Activated T-cell treated with anti-CD3 and anti-CD28 coated beads for 48 hours (primary cell): ENCODE measurements at regions not wholly inside any gene's neighbourhood (a gene's known extent, or its start where the extent isn't known, plus 50 kb on each side); places are given as distances from the start of the nearest gene placed in this dataset.
"Not testable (repeated sequence)": the region's sequence is repeated elsewhere in the genome, so short reads cannot be mapped to it uniquely, and the experiment has no call there.

Experiments used
- DNase-seq: peaks from one replicate; pipeline ENCODE4 v3.0.0-alpha.2; 2020; ENCODE audit warnings: low read depth

DNA sequence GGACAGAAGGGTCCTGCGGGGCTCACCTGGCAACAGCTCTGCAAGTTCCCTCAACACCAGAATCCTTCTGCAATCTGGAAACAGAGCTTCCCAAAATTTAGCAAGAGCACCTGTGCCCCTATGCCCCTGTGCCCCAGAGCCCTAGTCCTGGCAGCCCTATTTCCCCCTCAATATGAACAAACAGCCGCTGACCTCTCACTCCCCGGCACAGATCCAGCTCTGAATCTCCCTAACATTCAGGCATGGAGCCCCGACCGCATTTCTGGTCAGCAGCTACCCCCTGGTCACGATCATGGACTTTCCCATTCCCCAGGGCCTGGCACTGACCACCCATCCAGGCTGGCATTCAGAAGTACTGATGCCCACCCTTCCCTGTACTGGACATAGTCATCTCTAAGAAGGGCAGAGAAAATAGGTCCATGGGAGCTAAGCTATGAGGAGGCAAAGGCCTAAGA lies 110.8 kb upstream of the SMURF2 start:
- no peak for DNase-seq

DNA sequence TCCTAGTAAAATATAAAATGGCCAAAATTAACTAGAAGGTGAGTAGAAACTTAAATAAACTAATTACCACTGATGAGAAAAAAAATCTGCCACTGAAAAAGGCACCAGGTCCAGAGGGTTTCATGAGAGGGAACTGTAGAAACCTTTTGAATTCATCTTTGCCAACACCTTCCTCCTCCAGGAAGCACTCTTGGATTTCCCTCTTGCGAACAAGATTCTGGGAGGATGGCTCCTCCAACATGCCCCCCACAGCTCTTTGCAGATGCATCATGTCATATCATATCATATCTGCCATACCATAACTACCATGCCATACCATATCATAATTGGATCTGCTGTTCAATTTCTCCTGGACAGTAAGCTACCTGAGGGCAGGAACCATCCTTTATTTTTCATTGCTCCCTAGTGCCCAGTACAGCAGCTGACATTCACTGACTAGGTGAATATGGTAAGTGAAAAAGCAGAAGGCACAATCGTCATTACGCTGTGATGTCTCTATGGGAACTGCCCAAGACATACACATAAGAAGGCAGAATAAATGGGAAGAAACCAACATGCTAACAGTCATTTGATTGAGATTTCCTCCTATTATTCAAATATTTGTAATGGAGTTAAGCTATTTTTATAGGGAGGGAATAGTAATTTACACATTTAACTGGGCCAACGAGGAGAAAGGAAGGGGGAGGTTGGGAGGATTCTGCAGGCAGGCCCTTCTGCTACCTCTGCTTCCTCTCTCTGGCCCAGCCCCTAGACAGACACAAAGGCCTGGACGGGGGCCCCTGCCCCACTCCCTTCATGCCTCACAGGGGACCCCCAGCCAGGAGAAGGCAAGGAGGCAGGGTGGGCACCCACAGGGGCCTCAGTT lies 110.1 kb upstream of the SMURF2 start:
- no peak for DNase-seq

DNA sequence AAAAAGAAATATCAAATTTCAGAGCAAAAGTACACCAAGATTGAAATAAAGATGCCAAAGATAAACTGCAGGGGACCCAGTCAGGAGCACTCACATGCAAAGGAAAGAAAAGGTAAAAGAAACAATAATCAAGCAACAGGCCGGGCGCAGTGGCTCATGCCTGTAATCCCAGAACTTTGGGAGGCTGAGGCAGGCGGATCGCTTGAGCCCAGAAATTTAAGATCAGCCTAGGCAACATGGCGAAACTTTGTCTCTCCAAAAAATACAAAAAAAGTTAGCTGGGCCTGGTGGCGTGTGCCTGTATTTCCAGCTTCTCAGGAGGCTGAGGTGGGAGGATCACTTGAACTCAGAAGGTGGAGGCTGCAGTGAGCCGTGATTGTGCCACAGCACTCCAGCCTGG lies 107.6 kb upstream of the SMURF2 start:
- no peak for DNase-seq

DNA sequence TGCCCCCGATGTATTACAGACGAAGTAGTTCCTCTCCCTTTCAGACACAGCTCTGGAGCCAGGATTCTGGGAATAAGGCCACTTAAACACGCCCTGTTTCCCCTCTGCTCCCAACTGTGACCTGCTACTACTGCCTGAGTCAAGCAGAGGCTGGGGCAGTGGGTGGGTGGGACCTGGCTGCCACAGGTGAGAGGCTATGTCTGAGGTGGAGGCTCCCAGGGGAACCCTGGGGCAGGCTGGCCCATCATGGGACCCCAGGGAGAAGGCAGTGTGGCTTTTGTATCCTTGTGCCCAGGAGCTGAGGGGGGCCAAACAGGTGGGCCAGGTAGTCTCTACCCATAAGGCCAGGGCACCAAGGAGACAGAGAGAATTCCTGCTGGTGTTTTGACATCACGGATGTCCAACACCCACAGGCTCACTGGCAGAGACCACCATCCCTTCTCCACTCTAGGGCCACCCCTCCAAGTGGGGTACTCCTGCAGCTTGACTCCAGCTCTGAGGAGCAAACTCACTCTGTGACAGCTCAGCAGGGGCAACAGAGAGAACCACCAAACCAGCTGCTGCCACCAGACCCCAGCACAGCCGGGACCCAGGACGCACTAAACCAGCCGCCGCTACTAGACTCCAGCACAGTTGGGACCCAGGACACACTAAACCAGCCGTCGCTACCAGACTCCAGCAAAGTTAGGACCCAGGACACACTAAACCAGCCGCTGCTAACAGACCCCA lies 105.3 kb upstream of the SMURF2 start:
- DNase-seq = no peak

DNA sequence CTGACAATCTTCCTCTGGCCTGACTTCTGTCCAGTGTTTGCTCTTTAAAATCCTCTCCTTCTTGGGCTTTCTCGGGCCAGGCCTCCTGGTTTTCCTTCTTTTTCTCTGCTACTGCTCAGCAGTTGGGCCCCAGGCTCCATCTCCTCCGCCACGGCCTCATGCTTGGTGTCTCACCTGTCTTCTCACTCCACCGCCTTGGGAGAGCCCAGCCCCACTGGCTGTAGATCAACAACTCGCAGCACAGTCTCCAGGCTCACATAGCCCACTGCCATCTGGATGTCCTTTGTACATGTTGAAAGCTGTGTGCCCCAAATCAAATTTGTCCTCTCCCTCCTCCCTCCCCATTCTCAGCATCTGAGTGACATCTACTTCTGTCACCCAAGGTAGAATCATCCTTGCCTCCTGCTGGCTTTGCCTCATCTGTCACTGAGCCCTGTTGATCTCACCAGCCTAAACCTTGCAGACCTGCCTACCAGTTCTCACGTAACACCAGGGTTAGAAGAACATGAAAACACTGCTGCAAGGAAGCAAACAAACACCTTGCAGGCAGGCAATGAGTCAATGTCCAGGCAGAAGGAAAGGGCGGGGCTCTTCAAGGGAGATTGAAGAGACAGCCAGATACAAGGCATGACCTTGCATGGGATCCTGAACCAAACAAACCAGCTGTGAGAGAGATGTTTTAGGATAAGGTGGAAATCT lies 103.2 kb upstream of the SMURF2 start:
- DNase-seq = no peak

DNA sequence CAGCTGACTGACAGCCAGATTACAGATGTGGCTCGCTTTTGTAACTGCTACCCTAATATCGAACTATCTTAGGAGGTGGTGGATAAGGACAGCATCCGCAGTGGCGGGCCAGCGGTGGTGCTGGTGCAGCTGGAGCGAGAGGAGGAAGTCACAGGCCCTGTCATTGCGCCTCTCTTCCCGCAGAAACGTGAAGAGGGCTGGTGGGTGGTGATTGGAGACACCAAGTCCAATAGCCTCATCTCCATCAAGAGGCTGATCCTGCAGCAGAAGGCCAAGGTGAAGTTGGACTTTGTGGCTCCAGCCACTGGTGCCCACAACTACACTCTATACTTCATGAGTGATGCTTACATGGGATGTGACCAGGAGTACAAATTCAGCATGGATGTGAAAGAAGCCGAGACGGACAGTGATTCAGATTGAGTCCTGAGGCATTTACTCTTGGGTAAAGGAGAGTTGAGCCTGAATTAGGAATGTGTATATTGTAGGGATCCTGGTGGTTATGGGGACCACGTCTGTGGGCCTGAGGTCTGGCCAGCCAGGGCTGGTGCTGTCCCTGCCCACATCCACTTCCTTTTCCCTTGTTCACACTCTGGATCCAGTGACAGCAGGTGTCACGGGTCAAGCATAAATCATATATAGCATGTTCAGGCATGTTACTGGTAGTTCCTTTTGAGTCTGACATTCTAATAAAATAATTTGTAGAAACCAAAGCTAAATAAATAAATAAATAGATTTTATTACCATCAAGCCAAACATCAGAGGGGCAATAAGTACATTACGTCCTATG lies 89.0 kb upstream of the SMURF2 start:
- no peak for DNase-seq

DNA sequence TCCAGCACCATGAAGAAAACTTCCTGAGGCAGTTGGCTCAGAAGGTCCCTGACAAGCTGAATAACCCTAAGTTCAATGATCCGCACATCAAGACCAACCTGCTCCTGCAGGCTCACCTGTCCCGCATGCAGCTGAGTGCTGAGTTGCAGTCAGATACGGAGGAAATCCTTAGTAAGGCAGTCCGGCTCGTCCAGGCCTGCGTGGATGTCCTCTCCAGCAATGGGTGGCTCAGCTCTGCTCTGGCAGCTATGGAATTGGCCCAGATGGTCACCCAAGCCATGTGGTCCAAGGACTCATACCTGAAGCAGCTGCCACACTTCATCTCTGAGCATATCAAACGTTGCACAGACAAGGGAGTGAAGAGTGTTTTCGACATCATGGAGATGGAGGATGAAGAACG lies 88.4 kb upstream of the SMURF2 start:
- no peak for DNase-seq

DNA sequence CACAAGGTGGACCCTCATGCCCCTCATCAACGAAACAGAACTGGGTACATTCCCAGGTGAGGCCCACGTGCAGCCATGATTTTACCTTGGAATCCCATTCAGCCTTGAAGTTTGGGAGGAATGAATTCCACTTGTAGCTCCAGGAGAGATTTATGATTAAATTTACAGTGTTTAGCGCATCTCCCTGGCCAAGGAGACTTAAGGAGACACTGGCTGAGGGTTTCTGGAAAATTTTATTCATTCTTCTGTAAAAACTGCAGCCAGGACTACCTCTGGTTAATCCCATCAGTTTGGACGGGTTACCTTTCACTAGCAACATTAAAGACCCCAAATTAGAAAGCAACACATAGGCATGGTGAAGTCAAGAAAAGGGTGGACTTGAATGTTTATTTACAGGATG lies 87.2 kb upstream of the SMURF2 start:
- no peak for DNase-seq

DNA sequence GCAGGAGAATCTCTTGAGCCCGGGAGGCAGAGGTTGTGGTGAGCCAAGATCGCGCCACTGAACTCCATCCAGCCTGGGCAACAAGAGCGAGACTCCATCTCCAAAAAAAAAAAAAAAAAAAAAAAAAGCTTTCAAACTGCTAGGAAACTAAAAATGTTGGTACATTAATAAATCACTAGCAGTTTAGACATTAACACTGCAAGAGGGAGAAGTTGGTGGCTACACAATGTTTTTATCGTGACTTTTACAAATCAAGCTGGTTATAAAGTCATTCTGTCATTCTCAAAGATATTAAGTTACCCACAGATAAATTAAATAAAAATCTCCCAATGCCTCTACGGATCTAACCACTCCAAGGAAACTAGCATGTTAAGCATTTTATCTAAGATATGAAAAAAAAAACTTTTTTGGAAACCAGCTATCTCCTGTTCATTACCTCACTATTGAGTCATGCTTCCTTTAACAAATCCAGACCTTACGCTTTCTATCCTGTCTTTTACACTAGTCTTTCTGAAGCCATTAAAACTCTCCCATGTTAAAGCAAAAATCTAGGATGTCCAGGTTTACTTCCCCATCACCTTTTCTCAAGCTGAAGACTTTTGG lies 85.9 kb upstream of the SMURF2 start:
- DNase-seq = no peak

DNA sequence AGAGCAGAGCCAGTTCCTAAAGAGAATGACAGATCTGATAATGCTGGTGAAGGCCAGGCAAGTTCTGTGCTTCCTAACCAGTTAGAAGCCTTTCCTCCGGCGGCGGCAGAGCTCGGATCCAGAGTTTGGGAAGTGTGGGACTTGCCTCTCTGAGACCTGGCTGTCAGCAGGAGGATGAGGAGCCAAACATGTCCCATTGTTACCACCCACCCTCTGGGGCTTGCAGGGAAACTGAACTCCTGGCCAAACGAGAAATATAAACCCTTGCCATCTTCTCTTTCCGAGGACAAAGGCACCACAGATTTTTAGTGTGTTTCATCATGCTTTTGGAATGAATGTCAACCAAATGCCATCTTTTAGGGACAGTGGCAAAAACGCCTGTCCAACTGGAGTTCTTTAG lies 80.2 kb upstream of the SMURF2 start:
- no peak for DNase-seq

DNA sequence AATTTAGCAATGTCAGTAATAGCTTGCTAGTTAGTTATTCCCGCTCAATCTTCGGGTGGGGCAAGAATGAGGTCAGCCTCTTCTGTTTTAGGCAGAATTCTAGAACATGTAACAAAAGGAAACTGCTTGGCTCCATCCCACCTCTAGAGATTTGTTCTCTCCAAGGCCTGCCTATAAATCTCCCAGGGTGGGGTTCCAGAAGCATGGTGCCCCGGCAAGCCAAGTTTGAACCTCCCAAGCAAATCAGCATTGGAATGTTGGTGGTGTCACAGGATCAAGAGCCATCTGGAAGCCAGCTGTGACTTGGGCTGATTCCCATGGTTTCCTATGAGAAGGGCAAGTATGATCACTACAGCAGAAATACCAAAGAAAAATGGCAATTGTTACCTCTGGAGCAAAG lies 79.8 kb upstream of the SMURF2 start:
- DNase-seq = not testable (repeated sequence)

DNA sequence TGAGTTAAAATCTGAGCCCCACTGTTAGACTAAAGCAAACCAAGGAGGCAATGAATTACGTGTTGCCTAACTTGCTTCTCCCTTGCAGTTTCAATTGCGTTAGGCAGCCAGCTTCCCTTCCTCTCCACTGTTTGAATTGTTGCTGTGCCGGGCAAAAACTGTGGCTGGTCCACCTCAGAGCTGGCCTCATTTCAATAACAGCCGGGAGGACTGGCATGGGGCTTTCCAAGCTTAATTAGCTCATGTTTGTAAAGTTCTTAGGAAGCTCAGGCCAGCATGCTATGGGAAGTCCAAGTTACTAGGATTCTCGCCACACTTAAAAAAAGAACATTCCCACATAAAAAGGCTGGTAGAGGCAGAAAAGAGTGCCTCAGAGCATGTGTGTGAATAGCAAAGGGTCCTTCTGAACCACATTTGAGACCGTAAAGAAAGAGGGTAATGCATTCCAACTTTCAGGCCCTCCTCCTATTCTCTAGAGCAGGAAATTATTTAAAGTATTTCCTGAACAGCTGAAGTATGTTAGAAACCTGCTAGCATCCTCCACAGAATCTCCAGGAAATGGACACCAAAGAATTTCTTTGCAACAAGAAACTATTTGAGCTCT lies 79.0 kb upstream of the SMURF2 start:
- no peak for DNase-seq

DNA sequence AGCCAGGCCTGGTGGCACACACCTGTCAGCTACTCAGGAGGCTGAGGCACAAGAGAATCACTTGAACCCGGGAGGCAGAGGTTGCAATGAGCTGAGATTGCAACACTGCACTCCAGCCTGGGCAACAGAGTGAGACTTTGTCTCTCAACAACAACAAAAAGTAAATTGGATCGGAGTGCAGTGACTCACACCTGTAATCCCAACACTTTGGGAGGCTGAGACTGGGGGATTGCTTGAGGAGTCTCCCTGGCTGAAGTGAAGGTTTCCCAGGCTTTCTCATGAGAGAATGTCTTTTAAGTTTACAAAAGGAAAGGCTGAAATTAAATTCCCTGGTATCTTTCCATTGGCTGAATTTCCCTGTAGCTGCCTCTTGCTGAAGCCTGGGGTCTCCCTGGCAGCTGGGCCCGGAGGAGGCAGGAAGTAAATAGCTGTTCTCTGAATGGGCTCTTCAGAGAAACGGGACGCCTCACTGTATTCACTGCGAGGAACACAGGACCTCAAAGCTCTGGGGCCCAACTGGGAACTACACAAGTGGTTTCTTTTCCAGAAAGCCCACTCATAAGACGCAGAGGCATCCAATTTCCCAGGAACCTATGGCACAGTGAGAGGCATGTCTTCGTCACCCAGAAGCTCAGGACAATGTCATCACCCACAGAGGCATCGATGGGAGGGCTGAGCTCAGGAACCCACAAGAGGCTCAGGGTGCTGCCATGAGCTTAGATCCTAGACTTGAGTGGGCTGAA lies 77.4 kb upstream of the SMURF2 start:
- DNase-seq = no peak

DNA sequence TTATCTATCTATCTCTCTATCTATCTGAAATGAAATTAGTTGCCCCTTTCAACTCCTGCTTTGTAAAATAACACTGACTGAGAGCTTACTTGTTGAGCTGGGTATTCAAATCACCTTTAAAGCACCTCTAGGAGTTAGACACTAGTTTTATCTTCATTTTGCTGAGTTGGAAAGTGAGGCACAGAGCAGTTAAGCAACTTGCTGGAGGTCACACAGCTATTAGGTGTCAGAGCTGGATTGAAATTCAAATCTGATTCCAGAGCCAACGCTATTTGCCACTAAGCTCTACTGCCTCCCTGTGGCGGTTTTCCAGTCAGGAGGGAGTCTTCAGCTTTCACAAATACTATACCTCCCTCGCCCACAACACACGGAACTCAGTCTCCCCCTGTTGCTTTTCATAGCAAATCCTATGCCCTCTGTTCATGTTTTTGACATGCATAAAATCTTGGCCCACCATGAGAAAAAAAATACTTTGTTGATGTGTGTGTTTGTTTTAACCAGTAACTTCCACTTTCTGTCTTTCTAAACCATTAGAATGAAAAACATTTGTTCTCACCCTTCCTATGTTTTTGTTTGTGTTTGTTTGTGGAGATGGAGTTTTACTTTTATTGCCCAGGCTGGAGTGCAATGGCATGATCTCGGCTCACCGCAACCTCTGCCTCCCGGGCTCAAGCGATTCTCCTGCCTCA lies 74.8 kb upstream of the SMURF2 start:
- DNase-seq = no peak

DNA sequence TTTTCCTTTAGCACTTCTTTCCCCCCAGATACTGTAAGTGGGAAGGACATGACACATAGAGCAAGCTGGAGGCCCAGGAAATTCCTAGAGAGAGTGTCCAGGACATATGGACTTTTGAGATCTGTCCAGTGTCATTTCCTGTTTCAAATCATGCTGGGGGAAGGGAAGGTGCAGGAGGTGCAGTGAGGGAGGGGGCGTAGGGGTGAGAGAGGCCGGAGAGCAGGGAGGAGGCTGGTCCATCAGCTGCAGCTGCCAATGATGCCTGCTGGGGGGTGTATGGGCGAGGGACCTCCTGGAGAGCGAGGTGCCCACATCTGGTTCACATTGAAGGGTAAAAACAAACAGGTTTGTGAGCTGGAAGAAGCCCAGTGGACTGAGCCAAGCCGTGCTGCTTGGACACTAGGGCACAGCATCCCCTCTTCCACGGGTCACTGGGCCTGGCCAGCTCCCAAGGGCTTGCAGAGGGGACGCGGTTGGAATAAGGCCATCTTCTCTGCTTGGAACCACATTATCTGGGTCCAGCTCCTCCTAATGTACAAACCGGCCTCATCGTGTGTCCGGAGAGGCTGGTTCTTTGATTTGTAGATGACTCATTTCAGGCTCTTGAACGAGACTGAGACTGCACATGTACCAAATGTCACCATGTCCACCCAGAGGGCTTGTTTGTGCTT lies 70.4 kb upstream of the SMURF2 start:
- DNase-seq = no peak

DNA sequence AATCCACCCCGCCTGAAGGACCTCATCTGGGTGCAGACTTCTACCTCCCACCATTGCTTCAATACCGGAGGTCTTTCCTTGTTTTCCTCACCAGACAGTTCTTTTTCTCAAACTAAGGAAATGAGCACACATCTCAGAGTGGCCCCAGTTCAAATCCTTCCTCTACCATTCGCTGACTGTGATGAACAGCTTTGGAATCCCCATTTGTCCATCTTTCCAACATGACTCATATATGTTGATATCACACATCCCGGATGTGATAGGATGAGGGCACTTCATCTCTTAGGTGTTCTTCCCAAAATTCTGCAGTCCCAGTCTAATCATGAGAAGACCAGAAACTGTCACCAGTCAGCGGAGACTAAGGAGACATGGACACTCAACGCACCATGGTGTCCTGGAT lies 67.9 kb upstream of the SMURF2 start:
- DNase-seq = not testable (repeated sequence)

DNA sequence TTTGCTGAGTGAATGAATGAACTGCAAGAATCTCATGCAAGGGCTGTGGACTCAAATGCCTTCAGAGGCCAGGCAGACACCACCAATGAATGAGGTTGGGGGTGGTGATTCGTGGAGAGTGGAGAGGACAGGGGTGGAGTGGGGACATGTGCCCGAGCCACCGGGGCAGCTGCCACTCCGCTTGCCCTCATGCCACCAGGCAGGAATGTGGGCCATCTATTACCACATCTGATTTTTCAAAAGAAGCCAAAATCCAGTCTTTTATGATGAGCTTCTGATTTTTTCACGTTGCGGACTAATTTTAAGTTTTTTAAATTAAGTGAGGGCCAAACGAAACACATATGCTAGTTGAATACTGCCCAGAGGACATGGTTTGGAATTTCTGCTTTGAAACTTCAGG lies 67.1 kb upstream of the SMURF2 start:
- no peak for DNase-seq

DNA sequence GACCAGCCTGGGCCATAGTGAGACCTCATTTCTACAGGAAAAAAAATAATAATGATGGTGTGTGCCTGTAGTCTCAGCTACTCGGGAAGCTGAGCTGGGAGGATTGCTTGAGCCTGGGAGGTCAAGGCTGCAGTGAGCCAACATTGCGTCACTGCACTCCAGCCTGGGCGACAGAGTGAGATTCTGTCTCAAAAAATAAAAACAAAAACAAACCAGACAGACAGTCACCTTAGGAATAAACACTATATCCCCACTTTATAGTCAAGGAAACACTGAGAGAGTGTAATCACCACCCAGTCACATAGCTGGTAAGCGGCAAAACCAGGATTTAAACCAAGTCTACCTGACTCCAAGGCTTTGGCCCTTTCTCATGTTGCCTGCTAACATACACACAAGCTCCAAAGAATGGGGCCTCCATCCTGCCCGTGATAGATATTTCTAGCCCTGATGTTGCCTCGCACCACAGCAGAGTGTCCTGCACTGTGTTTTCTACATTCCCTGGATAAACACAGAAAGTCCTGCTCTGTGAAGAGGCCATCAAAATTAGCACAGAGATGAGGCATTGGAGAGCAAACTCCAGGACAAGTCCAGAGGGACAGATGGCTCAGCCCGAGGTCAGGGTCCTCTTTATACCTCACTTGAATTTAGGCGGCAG lies 66.1 kb upstream of the SMURF2 start:
- DNase-seq = no peak

DNA sequence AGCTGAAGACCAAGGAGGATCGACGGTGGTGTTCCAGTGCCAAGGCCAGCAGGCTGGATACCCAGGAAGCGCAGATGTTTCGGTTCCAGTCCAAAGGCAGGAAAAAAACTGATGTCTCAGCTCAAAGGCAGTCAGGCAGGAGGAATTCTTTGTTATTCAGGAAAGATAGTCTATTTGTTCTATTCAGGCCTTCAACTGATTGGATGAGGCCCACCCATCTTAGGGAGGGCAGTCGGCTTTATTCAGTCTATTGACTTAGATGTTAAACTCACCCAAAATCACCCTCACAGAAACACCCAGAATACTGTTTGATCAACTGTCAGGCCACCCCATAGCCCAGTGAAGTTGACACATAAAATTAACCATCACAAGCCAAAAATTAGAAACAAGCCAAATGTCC lies 63.9 kb upstream of the SMURF2 start:
- not testable (repeated sequence) for DNase-seq
